ENCODE measurements at regions not wholly inside any gene's neighbourhood (a gene's known extent, or its start where the extent isn't known, plus 50 kb on each side); places are given as distances from the start of the nearest gene placed in this dataset.
A peak's percentile ranks its signal among the peaks of the same experiment; 100 is the strongest.

DNA sequence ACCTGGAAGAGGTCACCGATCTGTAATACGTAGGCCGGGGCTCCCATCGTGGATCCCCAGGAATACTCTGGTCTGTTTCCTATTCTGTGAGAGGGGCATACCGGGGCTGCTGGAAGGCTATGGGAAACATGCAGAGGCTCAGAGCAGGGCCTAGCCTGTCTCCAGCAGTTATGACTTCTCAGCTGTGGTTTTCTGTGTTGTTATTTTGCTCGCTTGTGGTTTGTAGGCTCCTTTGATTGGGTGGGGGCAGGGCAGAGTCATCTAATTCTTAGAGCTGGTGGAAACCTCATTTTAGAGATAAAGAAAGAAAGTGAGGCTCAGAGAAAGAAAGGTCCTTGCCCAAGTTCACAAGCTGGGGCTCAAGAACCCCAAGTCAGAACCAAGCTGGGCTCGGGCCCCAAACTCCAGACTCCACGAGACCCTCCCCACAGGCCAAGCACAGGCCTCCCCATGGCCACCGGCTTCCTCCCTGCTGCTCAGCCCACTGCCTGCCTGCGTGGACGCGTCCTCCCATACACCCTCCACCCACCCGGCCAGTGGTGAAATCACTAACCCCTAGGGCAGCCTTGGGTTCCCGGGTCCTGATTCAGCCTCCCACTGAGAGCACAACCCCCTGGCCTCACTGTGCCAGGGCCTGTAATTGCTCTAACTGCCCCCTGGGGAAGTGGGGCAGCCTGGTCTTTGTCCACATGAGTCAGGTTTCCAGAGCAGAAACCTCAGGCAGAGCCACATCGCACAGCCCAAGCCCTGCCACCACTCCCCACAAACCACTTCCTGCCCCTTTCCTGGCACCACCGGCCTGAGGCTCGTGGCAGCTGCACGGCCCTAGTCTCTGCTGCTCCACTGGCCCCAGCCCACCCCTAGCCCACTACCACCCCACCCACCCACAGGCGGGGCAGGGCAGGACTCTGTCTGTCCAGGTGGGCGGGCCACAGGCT is 270.8 kb downstream of the UACA start:
- TF ChIP-seq FOXP2 (optimal IDR thresholded peaks at IDR 0.05; ENCODE audit: borderline replicate concordance, extremely low read depth, extremely low read length, insufficient read depth), result peak; percentile 78
- TF ChIP-seq SIN3A (IDR thresholded peaks at IDR 0.05; ENCODE audit: borderline replicate concordance, insufficient read depth, low read length), result no peak

DNA sequence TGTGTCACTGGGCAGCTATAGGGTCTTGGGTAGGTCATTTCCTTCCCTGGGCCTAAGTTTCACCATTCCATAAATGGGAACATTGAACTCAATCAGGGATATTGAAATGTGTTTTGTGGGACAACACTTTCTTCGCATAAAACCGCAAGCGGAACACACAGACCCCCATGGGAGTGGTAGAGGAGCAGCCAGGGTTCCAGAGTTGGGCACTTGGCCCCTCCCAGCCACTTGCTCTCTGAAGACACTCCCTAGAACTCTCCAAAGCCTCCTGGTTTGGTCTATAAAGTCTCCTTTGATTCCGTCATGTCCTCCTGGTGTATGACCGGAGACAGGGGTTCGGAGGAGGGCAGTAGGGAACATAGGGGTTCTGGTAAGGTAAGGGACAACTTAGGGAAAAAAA is 271.7 kb downstream of the UACA start:
- no peak for TF ChIP-seq POLR2AphosphoS5 (IDR thresholded peaks at IDR 0.05; ENCODE audit: low read depth, low read length)
- no peak for TF ChIP-seq FOXP2 (optimal IDR thresholded peaks at IDR 0.05; ENCODE audit: borderline replicate concordance, extremely low read depth, extremely low read length, insufficient read depth)
- TF ChIP-seq TAF1 (IDR thresholded peaks at IDR 0.05; ENCODE audit: borderline replicate concordance, insufficient read depth, low read length), result no peak
- TF ChIP-seq SIN3A (IDR thresholded peaks at IDR 0.05; ENCODE audit: borderline replicate concordance, insufficient read depth, low read length), result no peak

DNA sequence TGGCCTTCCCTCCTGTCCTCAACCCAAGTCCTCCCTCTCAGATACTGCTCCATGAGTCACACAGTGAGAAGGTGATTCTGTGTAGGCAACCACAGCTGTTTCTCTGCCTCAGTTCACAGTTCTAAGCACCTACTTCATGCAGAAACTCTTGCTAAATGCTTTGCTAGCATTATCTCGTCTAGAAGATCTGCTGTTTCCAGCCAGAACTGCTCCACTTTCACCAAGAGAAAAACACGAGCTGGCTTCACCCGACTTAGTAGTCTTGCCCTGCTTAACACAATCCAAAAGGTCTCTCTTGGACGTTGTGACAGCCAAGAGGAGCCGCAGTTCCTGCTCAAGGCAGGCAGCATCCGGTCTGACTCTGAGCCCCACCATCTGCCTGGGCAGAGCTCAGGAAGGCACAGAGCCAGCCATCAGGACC is 272.1 kb downstream of the UACA start:
- no peak for TF ChIP-seq TAF1 (IDR thresholded peaks at IDR 0.05; ENCODE audit: borderline replicate concordance, insufficient read depth, low read length)
- TF ChIP-seq, protein P1, sequence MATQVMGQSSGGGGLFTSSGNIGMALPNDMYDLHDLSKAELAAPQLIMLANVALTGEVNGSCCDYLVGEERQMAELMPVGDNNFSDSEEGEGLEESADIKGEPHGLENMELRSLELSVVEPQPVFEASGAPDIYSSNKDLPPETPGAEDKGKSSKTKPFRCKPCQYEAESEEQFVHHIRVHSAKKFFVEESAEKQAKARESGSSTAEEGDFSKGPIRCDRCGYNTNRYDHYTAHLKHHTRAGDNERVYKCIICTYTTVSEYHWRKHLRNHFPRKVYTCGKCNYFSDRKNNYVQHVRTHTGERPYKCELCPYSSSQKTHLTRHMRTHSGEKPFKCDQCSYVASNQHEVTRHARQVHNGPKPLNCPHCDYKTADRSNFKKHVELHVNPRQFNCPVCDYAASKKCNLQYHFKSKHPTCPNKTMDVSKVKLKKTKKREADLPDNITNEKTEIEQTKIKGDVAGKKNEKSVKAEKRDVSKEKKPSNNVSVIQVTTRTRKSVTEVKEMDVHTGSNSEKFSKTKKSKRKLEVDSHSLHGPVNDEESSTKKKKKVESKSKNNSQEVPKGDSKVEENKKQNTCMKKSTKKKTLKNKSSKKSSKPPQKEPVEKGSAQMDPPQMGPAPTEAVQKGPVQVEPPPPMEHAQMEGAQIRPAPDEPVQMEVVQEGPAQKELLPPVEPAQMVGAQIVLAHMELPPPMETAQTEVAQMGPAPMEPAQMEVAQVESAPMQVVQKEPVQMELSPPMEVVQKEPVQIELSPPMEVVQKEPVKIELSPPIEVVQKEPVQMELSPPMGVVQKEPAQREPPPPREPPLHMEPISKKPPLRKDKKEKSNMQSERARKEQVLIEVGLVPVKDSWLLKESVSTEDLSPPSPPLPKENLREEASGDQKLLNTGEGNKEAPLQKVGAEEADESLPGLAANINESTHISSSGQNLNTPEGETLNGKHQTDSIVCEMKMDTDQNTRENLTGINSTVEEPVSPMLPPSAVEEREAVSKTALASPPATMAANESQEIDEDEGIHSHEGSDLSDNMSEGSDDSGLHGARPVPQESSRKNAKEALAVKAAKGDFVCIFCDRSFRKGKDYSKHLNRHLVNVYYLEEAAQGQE (IDR thresholded peaks at IDR 0.05; ENCODE audit: insufficient read depth in 1 of 2, low read depth in 2 of 2, low read length in 2 of 2), result no peak
- no peak for TF ChIP-seq POLR2AphosphoS5 (IDR thresholded peaks at IDR 0.05; ENCODE audit: low read depth, low read length)
- TF ChIP-seq SIN3A (IDR thresholded peaks at IDR 0.05; ENCODE audit: borderline replicate concordance, insufficient read depth, low read length), result no peak
- no peak for TF ChIP-seq FOXP2 (optimal IDR thresholded peaks at IDR 0.05; ENCODE audit: borderline replicate concordance, extremely low read depth, extremely low read length, insufficient read depth)

DNA sequence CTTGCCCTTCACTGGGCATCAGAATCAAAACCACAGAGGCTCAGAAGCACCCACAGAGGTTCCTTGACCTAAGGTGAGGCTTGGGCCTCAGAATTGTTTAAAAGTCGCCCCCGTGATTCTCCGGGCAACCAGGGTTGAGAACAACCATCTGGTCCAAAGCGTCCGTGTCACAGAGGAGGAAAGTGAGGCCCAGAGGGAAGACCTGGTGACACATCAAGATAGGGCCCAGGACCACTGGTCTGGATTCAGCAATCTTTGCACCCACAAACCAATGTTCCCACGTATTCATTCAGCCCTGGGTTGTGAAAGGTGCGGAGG is 272.6 kb downstream of the UACA start:
- no peak for TF ChIP-seq POLR2AphosphoS5 (IDR thresholded peaks at IDR 0.05; ENCODE audit: low read depth, low read length)
- no peak for TF ChIP-seq SIN3A (IDR thresholded peaks at IDR 0.05; ENCODE audit: borderline replicate concordance, insufficient read depth, low read length)
- TF ChIP-seq TAF1 (IDR thresholded peaks at IDR 0.05; ENCODE audit: borderline replicate concordance, insufficient read depth, low read length), result no peak
- TF ChIP-seq, protein P1 (IDR thresholded peaks at IDR 0.05; ENCODE audit: insufficient read depth in 1 of 2, low read depth in 2 of 2, low read length in 2 of 2), result no peak
- no peak for TF ChIP-seq FOXP2 (optimal IDR thresholded peaks at IDR 0.05; ENCODE audit: borderline replicate concordance, extremely low read depth, extremely low read length, insufficient read depth)

DNA sequence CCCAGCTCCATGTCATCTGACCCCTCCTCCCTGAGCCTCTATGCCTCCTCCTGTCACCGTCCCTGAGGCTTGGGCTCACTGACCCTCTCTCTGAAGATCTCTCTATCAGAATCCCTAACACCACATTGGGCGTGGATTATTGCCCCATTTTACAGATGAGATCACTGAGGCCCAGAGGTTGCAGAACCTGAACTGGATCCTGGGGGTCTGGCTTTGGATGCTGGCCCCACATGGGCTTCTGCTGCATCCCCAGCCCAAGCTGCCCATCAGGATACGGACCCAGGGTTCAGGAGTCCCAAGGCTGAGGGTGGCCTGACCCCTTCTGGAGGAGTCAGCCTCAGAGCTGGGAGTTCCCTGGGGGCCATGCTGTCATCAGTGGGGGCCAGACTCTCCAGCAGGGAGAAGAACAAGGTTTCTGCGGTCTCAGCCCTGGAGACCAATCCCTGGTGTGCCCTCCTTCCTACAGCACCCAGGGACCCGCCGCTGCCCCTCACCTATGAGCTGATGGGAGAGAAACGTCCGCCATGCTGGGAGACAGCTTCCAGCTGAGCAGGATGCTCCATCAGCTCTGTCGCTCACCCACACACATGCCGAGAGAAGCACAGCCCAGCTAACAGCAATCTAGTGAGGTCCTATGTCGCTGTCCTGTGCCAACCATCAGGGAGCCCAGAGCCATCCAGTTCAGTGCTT is 273.1 kb downstream of the UACA start:
- TF ChIP-seq FOXP2 (optimal IDR thresholded peaks at IDR 0.05; ENCODE audit: borderline replicate concordance, extremely low read depth, extremely low read length, insufficient read depth) (no peak), SIN3A (IDR thresholded peaks at IDR 0.05; ENCODE audit: borderline replicate concordance, insufficient read depth, low read length) (no peak), TAF1 (IDR thresholded peaks at IDR 0.05; ENCODE audit: borderline replicate concordance, insufficient read depth, low read length) (no peak), POLR2AphosphoS5 (IDR thresholded peaks at IDR 0.05; ENCODE audit: low read depth, low read length) (no peak)
- TF ChIP-seq, protein P1 (IDR thresholded peaks at IDR 0.05; ENCODE audit: insufficient read depth in 1 of 2, low read depth in 2 of 2, low read length in 2 of 2), result no peak
